ENCODE measurements at regions not wholly inside any gene's neighbourhood (a gene's known extent, or its start where the extent isn't known, plus 50 kb on each side); places are given as distances from the start of the nearest gene placed in this dataset.

DNA sequence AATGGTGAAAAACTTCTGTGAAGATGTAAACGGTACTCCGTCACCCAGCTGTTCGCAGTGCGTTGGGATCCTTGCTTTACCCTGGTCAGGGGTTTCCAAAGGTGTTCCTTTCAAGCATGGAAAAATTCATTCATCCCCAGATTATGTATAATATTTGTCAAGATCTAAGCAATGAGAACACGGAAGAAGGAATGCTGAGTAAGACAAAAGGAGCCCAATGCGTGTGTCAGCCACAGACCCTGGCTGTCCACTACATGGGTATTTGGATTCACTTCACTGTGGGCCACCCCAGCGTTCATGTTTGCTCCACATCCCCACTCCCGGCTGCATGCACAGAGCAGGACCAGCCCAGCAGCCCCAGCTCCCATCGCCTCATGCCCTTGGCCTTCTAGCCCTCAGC lies 241.3 kb upstream of the CELF2 start:
- no peak for DNase-seq
- TF ChIP-seq POLR2A (IDR thresholded peaks at IDR 0.05; ENCODE audit: low read length) (no peak), GATA1 (IDR thresholded peaks at IDR 0.05; ENCODE audit: low read depth, low read length) (no peak)

DNA sequence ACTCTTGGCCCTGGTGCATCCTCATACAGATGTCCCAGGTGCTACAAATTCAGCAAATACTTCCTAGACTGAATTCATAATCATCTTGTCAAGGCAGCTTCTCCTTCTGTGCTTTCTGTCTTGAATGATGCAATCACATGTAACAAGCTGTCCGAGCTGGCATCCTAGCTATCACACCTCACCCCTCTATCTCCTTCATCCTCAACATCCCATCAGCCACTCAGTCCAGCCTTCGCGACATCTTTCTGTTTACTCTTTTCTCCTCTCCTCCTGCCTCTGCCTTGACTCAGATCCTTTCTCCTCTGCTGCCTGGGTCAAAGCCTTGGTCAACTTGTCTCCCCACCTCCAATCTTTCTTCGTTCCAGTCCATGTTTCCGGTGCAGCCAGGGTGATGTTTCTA lies 240.4 kb upstream of the CELF2 start:
- DNase-seq = peak; percentile 11 to 58
- TF ChIP-seq GATA1 (IDR thresholded peaks at IDR 0.05; ENCODE audit: low read depth, low read length) (no peak), POLR2A (IDR thresholded peaks at IDR 0.05; ENCODE audit: low read length) (no peak)

DNA sequence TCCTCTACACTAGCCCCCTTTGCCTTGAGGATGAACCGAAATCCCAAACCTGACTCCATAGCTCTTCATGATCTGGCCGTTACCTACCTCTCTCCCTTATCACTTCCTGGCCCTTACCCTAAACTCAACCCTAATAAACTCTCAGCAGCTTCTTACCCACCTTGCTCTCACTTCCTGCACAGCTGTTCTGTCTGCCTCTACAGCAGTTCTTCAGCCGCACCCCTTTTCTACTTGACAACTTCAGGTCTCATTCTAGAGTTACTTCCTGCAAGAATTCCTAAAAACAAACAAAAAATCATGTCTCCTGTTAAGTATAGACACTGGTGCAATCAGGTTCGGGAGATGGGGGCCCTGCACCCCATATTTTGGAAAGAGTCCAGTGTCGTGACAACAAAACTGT lies 239.9 kb upstream of the CELF2 start:
- DNase-seq = no peak
- TF ChIP-seq POLR2A (IDR thresholded peaks at IDR 0.05; ENCODE audit: low read length) = no peak
- no peak for TF ChIP-seq GATA1 (IDR thresholded peaks at IDR 0.05; ENCODE audit: low read depth, low read length)

DNA sequence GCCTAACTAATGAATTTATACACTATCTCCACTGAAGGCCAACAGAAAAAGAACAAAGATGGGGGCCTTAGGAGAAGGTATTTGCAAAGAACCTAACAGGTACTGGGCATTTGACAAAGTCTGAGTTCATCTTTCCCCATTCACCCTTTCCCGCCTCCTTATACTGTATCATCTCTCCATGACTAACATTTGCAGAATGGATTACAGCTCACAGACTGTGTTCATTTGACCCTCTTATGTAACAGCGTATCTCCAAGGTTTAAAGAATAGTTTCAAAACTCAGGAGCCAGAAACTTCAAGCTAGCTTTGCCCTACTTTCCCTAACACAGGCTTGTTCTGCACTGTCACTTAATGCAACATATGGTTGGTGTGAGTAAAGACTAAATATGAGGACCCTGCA lies 238.7 kb upstream of the CELF2 start:
- TF ChIP-seq GATA1 (IDR thresholded peaks at IDR 0.05; ENCODE audit: low read depth, low read length) (no peak), POLR2A (IDR thresholded peaks at IDR 0.05; ENCODE audit: low read length) (no peak)
- DNase-seq = no peak

DNA sequence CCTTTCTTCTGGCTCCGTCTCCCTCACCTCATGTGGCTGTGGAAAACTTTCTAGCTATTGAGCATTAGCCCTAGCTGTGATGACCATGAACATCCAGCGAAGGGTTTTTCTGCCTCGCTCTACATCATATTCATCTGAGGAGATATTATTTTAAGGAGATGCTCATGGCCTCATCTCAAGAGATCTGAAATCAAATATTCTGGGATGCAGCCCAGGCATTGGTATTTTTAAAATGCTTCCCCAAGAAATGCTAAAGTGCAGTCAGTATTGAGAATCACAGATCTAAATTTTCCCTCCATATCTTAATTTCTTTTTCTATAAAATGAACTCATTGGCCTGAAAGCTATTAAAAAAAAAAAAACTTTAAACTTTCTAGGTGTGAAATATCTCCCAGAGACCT lies 238.2 kb upstream of the CELF2 start:
- DNase-seq = no peak
- TF ChIP-seq GATA1 (IDR thresholded peaks at IDR 0.05; ENCODE audit: low read depth, low read length) = no peak
- no peak for TF ChIP-seq POLR2A (IDR thresholded peaks at IDR 0.05; ENCODE audit: low read length)

DNA sequence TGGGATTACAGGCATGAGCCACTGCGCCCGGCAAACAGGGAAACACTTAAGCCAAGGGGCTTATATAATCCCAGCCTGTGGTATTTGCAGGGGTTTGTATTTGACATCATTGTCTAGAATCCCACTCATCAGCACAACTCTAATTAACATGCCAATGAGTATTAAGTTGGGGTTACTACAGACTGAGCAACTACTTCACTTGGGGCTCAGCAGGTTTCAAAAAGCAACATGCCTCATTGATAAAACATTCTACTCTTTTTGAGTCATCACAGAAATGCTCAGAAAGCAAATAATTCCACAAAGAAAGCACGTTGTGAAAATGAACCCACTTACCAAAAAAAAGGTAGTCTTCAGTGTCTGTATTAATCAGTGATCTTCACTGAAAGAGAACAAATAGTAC lies 236.9 kb upstream of the CELF2 start:
- no peak for DNase-seq
- TF ChIP-seq GATA1 (IDR thresholded peaks at IDR 0.05; ENCODE audit: low read depth, low read length) (no peak), POLR2A (IDR thresholded peaks at IDR 0.05; ENCODE audit: low read length) (no peak)

DNA sequence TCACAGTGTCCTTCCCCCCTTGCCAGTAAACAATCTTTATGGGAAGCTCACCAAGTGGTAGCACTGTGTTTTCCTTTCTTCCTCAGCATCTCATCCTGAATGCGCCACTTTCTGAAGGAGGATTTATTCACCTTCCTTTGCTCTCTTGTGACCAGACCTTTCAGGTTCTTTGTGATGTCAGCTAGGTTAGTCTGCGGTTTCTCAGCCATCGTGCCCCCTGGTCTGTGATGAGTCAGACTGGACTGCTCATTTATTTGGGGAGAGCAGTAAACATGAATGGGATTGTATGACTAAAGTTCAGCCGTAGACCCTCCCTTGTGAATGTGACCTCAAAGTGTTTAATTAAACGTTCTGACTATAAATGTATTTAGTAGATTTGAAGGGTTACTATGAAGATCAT lies 235.1 kb upstream of the CELF2 start:
- DNase-seq = no peak
- TF ChIP-seq GATA1 (IDR thresholded peaks at IDR 0.05; ENCODE audit: low read depth, low read length) (no peak), POLR2A (IDR thresholded peaks at IDR 0.05; ENCODE audit: low read length) (no peak)

DNA sequence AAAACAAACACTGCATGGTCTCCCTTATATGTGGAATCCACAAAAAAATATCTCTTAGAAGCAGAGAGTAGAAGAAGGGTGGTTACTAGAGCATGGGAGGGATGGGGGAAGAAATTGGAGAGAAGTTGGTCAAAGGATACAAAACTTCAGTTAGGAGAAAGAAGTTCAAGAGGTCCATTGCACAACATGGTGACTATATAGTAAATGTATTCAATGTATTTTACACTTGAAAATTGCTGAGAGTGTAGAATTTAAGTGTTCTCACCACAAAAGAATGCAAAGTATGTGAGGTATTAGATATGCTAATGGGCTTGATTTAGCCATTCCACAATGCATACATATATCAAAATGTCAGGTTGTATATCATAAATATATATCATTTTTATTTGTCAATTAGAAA lies 232.0 kb upstream of the CELF2 start:
- no peak for TF ChIP-seq POLR2A (IDR thresholded peaks at IDR 0.05; ENCODE audit: low read length)
- DNase-seq = no peak

DNA sequence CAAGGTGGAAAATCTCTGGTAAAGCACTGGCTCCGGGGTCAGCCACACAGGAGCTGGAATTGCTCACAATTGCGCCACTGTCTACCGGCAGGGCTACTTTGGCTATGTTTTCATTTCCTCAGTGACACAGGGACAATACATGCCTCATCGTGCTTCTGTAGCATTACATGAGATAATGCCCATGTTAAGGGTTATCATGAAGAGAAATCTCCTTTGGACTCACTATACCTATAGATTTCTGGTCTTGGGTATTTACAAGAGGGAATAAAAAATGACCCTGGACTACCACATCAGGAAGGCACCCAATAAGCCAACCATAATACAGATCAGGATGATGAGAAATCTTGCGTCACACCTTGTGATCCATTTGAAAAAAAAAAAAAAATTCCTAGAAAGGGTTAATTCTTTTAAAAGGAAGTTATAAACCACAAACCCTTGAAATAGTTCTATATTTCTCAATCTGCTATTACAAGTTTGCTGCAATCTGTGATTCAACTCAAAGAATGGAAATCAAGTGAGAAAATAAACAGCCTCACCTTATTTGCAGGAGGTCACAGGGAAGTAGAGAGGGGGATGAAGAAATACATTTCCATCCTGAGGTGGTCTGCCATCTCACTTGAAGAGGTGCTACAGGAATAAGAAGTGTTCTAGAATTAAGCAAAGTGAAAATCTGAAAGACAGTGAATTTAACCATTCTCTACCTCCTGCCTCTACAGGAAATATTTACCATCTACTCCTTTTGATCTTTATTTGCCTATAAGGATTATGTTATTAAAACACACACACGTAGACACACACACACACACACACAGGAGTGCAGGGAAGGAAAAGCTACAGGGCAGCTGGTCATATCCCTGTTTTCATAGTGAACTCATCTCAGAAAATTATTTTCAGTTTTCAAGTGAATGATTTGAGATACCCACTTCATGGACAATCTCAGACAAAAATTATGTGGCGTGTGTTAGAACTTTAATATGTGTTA lies 231.3 kb upstream of the CELF2 start:
- TF ChIP-seq POLR2A (IDR thresholded peaks at IDR 0.05; ENCODE audit: low read length) (no peak), GATA1 (IDR thresholded peaks at IDR 0.05; ENCODE audit: low read depth, low read length) (no peak)
- DNase-seq = no peak

DNA sequence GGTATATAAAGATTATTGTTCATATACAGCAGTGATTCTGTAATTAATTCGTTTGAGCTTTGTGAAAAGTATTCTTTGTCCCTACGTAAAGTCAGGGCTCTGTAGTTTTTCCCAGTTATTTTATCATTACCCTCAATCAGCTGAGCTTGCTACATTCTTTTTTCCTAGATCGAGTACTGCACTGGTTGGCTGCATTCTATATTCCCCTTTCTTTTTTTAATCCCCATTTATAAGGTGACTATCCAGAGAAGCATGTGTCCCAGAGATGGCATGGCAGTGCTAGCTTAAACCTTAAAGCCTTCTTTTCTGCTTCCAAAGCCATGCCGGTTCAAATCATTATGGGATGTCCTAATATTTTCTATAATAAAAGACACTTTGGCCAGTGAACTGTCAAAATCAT lies 230.1 kb upstream of the CELF2 start:
- TF ChIP-seq GATA1 (IDR thresholded peaks at IDR 0.05; ENCODE audit: low read depth, low read length) = no peak
- TF ChIP-seq POLR2A (IDR thresholded peaks at IDR 0.05; ENCODE audit: low read length) = no peak
- no peak for DNase-seq

DNA sequence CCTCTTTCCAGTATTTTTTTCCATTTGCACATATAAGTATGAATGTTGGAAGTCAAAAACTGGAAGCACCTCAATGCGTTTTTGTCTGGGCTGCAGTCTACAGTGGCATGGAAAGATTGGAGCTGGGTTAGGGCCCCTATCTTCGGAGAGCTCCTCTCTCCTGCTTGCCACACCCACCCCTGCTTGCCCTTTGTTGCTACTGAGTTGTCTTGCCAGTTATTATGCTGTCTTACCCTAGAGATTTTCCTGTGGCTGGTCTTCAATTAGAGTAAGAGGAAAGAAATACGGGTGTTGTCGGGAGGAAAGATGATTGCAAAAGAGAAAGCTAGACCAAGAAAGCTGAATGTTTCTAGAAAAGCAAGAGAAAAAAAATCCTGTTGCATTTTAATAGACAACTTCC lies 228.9 kb upstream of the CELF2 start:
- TF ChIP-seq GATA1 (IDR thresholded peaks at IDR 0.05; ENCODE audit: low read depth, low read length) (no peak), POLR2A (IDR thresholded peaks at IDR 0.05; ENCODE audit: low read length) (no peak)
- DNase-seq = no peak

DNA sequence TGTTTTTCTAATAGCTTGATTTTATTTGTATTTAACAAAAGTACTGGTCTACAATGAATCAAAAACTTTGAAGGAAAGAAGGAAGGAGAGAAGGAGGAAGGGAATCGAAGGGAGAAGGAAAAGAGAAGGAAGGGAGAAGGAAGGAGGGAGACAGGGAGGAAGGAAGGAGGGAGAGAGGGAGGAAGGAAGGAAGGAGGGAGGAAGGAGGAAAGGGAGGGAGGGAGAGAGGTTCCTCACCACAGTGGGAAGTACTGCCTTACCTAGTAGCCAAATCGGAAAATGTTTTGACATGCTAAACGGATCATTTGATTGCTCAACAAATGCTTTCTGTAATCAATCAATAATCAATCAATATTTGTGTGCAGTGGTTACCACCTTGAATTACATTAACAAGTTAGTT lies 225.8 kb upstream of the CELF2 start:
- DNase-seq = no peak
- TF ChIP-seq POLR2A (IDR thresholded peaks at IDR 0.05; ENCODE audit: low read length) = no peak
- TF ChIP-seq GATA1 (IDR thresholded peaks at IDR 0.05; ENCODE audit: low read depth, low read length) = no peak

DNA sequence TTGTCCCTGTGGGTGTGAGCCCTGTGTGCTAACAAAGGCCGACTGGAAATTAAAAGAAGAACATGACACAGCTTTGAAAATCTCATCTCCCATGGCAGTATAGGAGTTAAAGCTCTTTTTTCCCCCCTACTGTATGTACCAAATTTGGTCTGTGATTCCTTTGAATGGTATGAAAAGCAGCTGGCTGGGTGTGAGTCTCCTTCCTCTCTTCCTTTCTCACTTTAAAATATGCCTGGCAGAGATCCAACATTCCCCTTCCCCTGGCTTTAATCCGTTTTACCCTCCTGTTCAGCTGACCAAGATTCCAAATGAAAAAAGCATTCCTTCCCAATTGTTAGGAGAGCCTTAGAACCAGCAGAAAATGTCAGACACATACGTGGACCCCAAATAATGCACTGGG lies 225.0 kb upstream of the CELF2 start:
- no peak for TF ChIP-seq GATA1 (IDR thresholded peaks at IDR 0.05; ENCODE audit: low read depth, low read length)
- TF ChIP-seq POLR2A (IDR thresholded peaks at IDR 0.05; ENCODE audit: low read length) = no peak
- DNase-seq = no peak

DNA sequence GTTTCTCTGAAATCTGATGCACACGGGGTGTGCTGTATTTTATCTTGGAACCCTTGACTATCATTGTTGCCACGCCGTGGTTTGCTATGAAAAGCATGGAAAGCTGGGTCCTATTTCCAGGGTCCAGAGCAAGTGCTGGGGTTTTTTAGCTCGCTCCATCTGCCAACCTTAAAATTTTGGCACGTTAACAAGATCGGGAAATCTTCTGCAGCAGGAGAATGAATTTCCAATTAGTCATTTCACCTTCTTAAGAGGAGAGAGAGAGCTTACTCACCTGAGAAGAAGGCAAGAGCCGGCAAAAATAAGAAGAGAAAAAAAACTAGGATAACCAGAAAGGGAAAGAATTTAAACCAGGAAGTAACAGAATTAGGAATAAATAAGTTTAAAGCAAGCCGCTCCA lies 223.6 kb upstream of the CELF2 start:
- TF ChIP-seq GATA1 (IDR thresholded peaks at IDR 0.05; ENCODE audit: low read depth, low read length) (no peak), POLR2A (IDR thresholded peaks at IDR 0.05; ENCODE audit: low read length) (no peak)
- DNase-seq = no peak

DNA sequence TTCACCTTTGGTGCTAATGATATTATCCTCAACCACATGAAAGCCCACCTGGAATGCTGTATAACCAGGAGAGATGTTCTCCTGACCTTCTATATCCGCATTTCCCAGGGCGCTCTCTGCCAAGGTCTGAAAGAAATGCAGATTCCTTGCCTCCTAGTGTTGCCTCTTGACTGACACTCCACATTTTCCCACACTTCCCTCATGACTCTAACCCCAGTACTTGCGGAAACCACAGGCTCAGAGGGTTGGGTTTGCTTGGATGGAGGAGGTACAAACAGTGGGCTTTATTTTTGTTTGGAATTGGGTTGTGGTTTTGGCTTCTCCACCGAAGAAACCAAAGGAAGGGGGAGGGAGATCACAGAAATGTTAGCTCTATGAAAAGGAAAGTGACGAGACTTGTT lies 222.9 kb upstream of the CELF2 start:
- no peak for TF ChIP-seq POLR2A (IDR thresholded peaks at IDR 0.05; ENCODE audit: low read length)
- no peak for TF ChIP-seq GATA1 (IDR thresholded peaks at IDR 0.05; ENCODE audit: low read depth, low read length)
- DNase-seq = no peak
